ENCODE measurements at regions not wholly inside any gene's neighbourhood (a gene's known extent, or its start where the extent isn't known, plus 50 kb on each side); places are given as distances from the start of the nearest gene placed in this dataset.

GRCh38 chr1:56034222-56034621 is 545.1 kb downstream of the PLPP3 start:
- TF ChIP-seq CTCF (IDR thresholded peaks at IDR 0.05) (no peak), EZH2phosphoT487 (IDR thresholded peaks at IDR 0.05) (no peak), EZH2 (IDR thresholded peaks at IDR 0.05) (no peak)

Data from neural progenitor cell (in vitro differentiated cells).